K562 (cell line): ENCODE measurements at regions not wholly inside any gene's neighbourhood (a gene's known extent, or its start where the extent isn't known, plus 50 kb on each side); places are given as distances from the start of the nearest gene placed in this dataset.
"Not testable (repeated sequence)": the region's sequence is repeated elsewhere in the genome, so short reads cannot be mapped to it uniquely, and the experiment has no call there.

Experiments
- ATAC-seq: fragments of 200-7000 bp; cut with Tn5 transposase; 3 replicates; pipeline ENCODE4 v1.9.1; 2020; ENCODE audit warnings: moderate library complexity
- BruUV-seq: library from RNA; stranded (reverse); fragments of 400-500 nt; replicated peaks from 2 replicates; lab custom pipeline; 2021; lab: Mats Ljungman, UMichigan
- CTCF ChIA-PET: fragments of 300-600 bp; formaldehyde crosslinking; extraction: SDS; loops from one replicate; lab custom pipeline; 2021; ENCODE audit warnings: low intra/inter-chr PET ratio; lab: Yijun Ruan, JAX
- POLR2A ChIA-PET: fragments of 300-600, 350-650 bp; sonication (Branson Sonifier 250); formaldehyde crosslinking; extraction: SDS; loops from one replicate; lab custom pipeline; 2021; ENCODE audit warnings: antibody characterized with exemption, inconsistent platforms; lab: Yijun Ruan, JAX
- DNase-seq, 4 experiments: peaks; one replicate each; pipeline versions ENCODE4 v3.0.0 to v3.0.0-alpha.2; 2011 to 2018; ENCODE audit warnings: low spot score in 3 of 4, mixed read lengths in 3 of 4; ENCODE audit errors: extremely low read depth in 1 of 4
- FAIRE-seq: peaks from 2 replicates; lab custom pipeline; 2011; peaks lifted over from hg19 to GRCh38; lab: Jason Lieb, UNC
- H2AFZ ChIP-seq: 2 replicates; pipeline ENCODE4 v1.6.0; 2011; ENCODE audit warnings: low read depth, low read length, control low read depth, inconsistent platforms
- H3K27ac ChIP-seq: fragments of 200-600 bp; 3 replicates; pipeline ENCODE4 v1.8.0; 2011; ENCODE audit warnings: low read depth, mild to moderate bottlenecking, control low read depth, inconsistent platforms, low read length, moderate library complexity, mixed read lengths; ENCODE audit errors: extremely low read depth
- H3K27me3 ChIP-seq, 2 experiments: fragments of 300-600 bp in 1 of 2; 2 replicates in 1 of 2; 3 replicates in 1 of 2; pipeline versions ENCODE4 v1.6.0 to v1.8.0; 2011; ENCODE audit warnings: inconsistent platforms in 2 of 2, low read length in 2 of 2, mild to moderate bottlenecking in 1 of 2, mixed read lengths in 1 of 2, moderate library complexity in 1 of 2; ENCODE audit not compliant: control insufficient read depth in 2 of 2, insufficient read depth in 2 of 2
- H3K36me3 ChIP-seq: fragments of 300-600 bp; 3 replicates; pipeline ENCODE4 v1.8.0; 2011; ENCODE audit warnings: mild to moderate bottlenecking, low read length, inconsistent platforms; ENCODE audit not compliant: control insufficient read depth, insufficient read depth
- H3K4me1 ChIP-seq, 2 experiments: fragments of 200-600 bp in 1 of 2; replicated peaks in 1 of 2; 2 replicates in 1 of 2; 3 replicates in 1 of 2; pipeline versions ENCODE4 v1.5.1 to v1.8.0; 2011; ENCODE audit warnings: inconsistent platforms in 2 of 2, low read length in 2 of 2, mild to moderate bottlenecking in 1 of 2, mixed read lengths in 1 of 2, moderate library complexity in 1 of 2; ENCODE audit not compliant: control insufficient read depth in 2 of 2, insufficient read depth in 2 of 2
- H3K4me2 ChIP-seq: 2 replicates; pipeline ENCODE4 v1.6.1; 2011; ENCODE audit warnings: low read length, control low read depth, inconsistent platforms, mixed read lengths; ENCODE audit not compliant: insufficient read depth
- H3K4me3 ChIP-seq: fragments of 200-600 bp; sonication (generic), shearing (Covaris generic); 2 replicates; pipeline ENCODE4 v1.5.1; 2016; ENCODE audit warnings: control low read depth, inconsistent platforms
- H3K79me2 ChIP-seq: fragments of 200-600 bp; 3 replicates; pipeline ENCODE4 v1.8.0; 2011; ENCODE audit warnings: low read length, inconsistent platforms; ENCODE audit not compliant: control insufficient read depth, insufficient read depth
- H3K9ac ChIP-seq, 2 experiments: 2 replicates each; pipeline versions ENCODE4 v1.6.0 to v1.6.1; 2011; ENCODE audit warnings: low read depth in 2 of 2, low read length in 2 of 2, control low read depth in 1 of 2, inconsistent platforms in 1 of 2, mild to moderate bottlenecking in 1 of 2, mixed read lengths in 1 of 2; ENCODE audit not compliant: insufficient read depth in 1 of 2
- H3K9me1 ChIP-seq: one replicate; pipeline ENCODE4 v1.6.0; 2011; ENCODE audit warnings: inconsistent platforms, mild to moderate bottlenecking, low read length, moderate library complexity; ENCODE audit not compliant: control insufficient read depth, insufficient read depth
- H3K9me3 ChIP-seq: replicated peaks from 2 replicates; pipeline ENCODE4 v1.5.1; 2011; ENCODE audit warnings: low read depth, low read length, inconsistent platforms; ENCODE audit not compliant: control insufficient read depth, insufficient read depth
- H4K20me1 ChIP-seq: replicated peaks from 2 replicates; pipeline ENCODE4 v1.6.1; 2011; ENCODE audit warnings: low read length, inconsistent platforms, mixed read lengths; ENCODE audit not compliant: control insufficient read depth, insufficient read depth
- CREB1 ChIP-seq, 2 experiments: sonication (generic) in 1 of 2; formaldehyde crosslinking in 1 of 2; IDR thresholded peaks; 2 replicates each; pipeline versions ENCODE4 v1.6.1 to v1.8.0; 2012 to 2022; ENCODE audit warnings: inconsistent platforms in 1 of 2, mild to moderate bottlenecking in 1 of 2, missing genetic modification reagents in 1 of 2, moderate library complexity in 1 of 2
- NFIC ChIP-seq: fragments of 450-650 bp; IDR thresholded peaks from 2 replicates; pipeline ENCODE4 v1.6.1; 2017; ENCODE audit warnings: mild to moderate bottlenecking, inconsistent platforms
- SPI1 ChIP-seq: IDR thresholded peaks from 2 replicates; pipeline ENCODE4 v1.6.1; 2011; ENCODE audit warnings: low read depth, low read length, control low read depth, borderline replicate concordance
- ZNF12 ChIP-seq: sonication (generic); formaldehyde crosslinking; IDR thresholded peaks from 2 replicates; pipeline ENCODE4 v1.4.0; 2020; ENCODE audit warnings: mild to moderate bottlenecking, missing genetic modification reagents
- WGBS: fragments of 100-300 bp; shearing (Covaris generic); methylation state at CpG from one replicate; pipeline ENCODE4 v1.1.6; 2016; ENCODE audit warnings: low coverage, mixed read lengths; ENCODE audit not compliant: insufficient coverage; ENCODE audit errors: missing lambda C conversion rate; 5-methylcytosine and 5-hydroxymethylcytosine counted together
- in situ Hi-C: fragments of 300-500 bp; cut with MboI; formaldehyde crosslinking; loops from 4 replicates; pipeline ENCODE4 v1.15.0; 2018; ENCODE audit warnings: inconsistent platforms, mixed read lengths
- intact Hi-C: fragments of 100-400 bp; cut with micrococcal nuclease; formaldehyde crosslinking; loops from 2 replicates; pipeline ENCODE4 v1.14.2; 2022

- H3K4me3 ChIP-seq, in situ Hi-C loops, POLR2A ChIA-PET, H3K4me1 ChIP-seq, H3K27me3 ChIP-seq, CTCF ChIA-PET, H2AFZ ChIP-seq, H4K20me1 ChIP-seq, DNase-seq, H3K9ac ChIP-seq, H3K79me2 ChIP-seq, intact Hi-C loops, BruUV-seq, FAIRE-seq, H3K4me2 ChIP-seq, H3K9me3 ChIP-seq, H3K9me1 ChIP-seq, H3K36me3 ChIP-seq, ATAC-seq, H3K27ac ChIP-seq: not testable (repeated sequence)
- TF ChIP-seq ZNF12 (CRISPR knock-in tag): peak; percentile 71; the same call in 1 of the 2 replicates
- peak; percentile 60; the same call in 1 of the 2 replicates for TF ChIP-seq SPI1
- 17% methylated on average over 4 of the region's 5 CpGs for WGBS
These were observed 74.7 kb upstream of the ATL2 start for GRCh38 chr2:38451778-38452177.

GRCh38 chr2:38450509-38450908 lies 73.4 kb upstream of the ATL2 start:
- Histone ChIP-seq H3K27ac (no peak overlapping the region), H3K4me3 (no peak overlapping the region), H4K20me1 (no peaks in the 10 kb centered on the region), H3K27me3 (no peaks in the 10 kb centered on the region; a peak in 1 of 5 replicates), H3K4me1 (peaks cover 0 to 8% of the 10 kb centered on the region in 2 experiments; a peak in 1 of 5 replicates), H3K36me3 (no peaks in the 10 kb centered on the region), H3K4me2 (no peak overlapping the region), H2AFZ (no peak overlapping the region), H3K9ac (no peak overlapping the region), H3K9me3 (no peaks in the 10 kb centered on the region), H3K79me2 (no peaks in the 10 kb centered on the region), H3K9me1 (no peaks in the 10 kb centered on the region)
- WGBS: 53% methylated on average over 2 of the region's 2 CpGs
- ChIA-PET CTCF (no interaction called here), POLR2A (interaction anchor here (1.1 kb wide), 1 partner anchor 8 kb away, joined by 3 read pairs; no protein-coding TSS in a partner anchor)
- in situ Hi-C loops (no loop called here), intact Hi-C loops (no loop called here)
- peak; percentile 35; the same call in 1 of the 2 replicates for TF ChIP-seq NFIC
- no peak for TF ChIP-seq CREB1 (IDR thresholded peaks at IDR 0.05)
- no peak for TF ChIP-seq CREB1 (CRISPR knock-in tag; IDR thresholded peaks at IDR 0.05)
- no peak for DNase-seq
- FAIRE-seq: no peak
- BruUV-seq: no TSS peak
- no peak for ATAC-seq
